Endothelial cell (in vitro differentiated cells): ENCODE measurements at regions not wholly inside any gene's neighbourhood (a gene's known extent, or its start where the extent isn't known, plus 50 kb on each side); places are given as distances from the start of the nearest gene placed in this dataset.

Experiments used
- DNase-seq: peaks from one replicate; pipeline ENCODE4 v3.0.0; 2021; ENCODE audit warnings: low spot score
- H3K27ac Mint-ChIP-seq: one replicate; pipeline ENCODE4 v1.8.0; 2021; ENCODE audit warnings: mixed read lengths, inconsistent platforms; ENCODE audit not compliant: unreplicated experiment
- H3K27me3 Mint-ChIP-seq: one replicate; pipeline ENCODE4 v1.8.0; 2021; ENCODE audit warnings: mild to moderate bottlenecking, moderate library complexity, mixed read lengths, inconsistent platforms; ENCODE audit not compliant: unreplicated experiment
- H3K36me3 Mint-ChIP-seq: one replicate; pipeline ENCODE4 v1.8.0; 2021; ENCODE audit warnings: mild to moderate bottlenecking, low read depth, mixed read lengths, inconsistent platforms; ENCODE audit not compliant: unreplicated experiment
- H3K4me1 Mint-ChIP-seq: one replicate; pipeline ENCODE4 v1.8.0; 2021; ENCODE audit warnings: mild to moderate bottlenecking, mixed read lengths, inconsistent platforms; ENCODE audit not compliant: unreplicated experiment
- H3K4me3 Mint-ChIP-seq: one replicate; pipeline ENCODE4 v1.8.0; 2021; ENCODE audit warnings: mild to moderate bottlenecking, mixed read lengths, inconsistent platforms; ENCODE audit not compliant: unreplicated experiment
- H3K9me3 Mint-ChIP-seq: one replicate; pipeline ENCODE4 v1.8.0; 2021; ENCODE audit warnings: mixed read lengths, inconsistent platforms; ENCODE audit not compliant: unreplicated experiment
- CTCF ChIP-seq: fragments of 200-600 bp; sonication (generic); IDR thresholded peaks from one replicate; pipeline ENCODE4 v1.5.0; 2021; ENCODE audit warnings: antibody characterized with exemption; ENCODE audit not compliant: unreplicated experiment

- no peaks in the 10 kb centered on the region for H3K9me3 Mint-ChIP-seq
- no peaks in the 10 kb centered on the region for H3K36me3 Mint-ChIP-seq
- H3K4me1 Mint-ChIP-seq, result no peaks in the 10 kb centered on the region
- H3K27me3 Mint-ChIP-seq, result no peaks in the 10 kb centered on the region
- no peak for DNase-seq
- no peak overlapping the region for H3K27ac Mint-ChIP-seq
- no peak overlapping the region for H3K4me3 Mint-ChIP-seq
- no peak for TF ChIP-seq CTCF
These were observed 105.1 kb upstream of the STT3B start for GRCh38 chr3:31427623-31428022.

GRCh38 chr3:31431321-31431720, 101.4 kb upstream of the STT3B start:
- Mint-ChIP-seq H3K27ac (no peak overlapping the region), H3K4me1 (no peaks in the 10 kb centered on the region), H3K9me3 (no peaks in the 10 kb centered on the region), H3K4me3 (no peak overlapping the region), H3K36me3 (no peaks in the 10 kb centered on the region), H3K27me3 (no peaks in the 10 kb centered on the region)
- no peak for DNase-seq
- TF ChIP-seq CTCF, result no peak

GRCh38 chr3:31432897-31433678, 99.6 kb upstream of the STT3B start:
- H3K4me3 Mint-ChIP-seq, result no peak overlapping the region
- no peaks in the 10 kb centered on the region for H3K36me3 Mint-ChIP-seq
- no peak for DNase-seq
- no peaks in the 10 kb centered on the region for H3K9me3 Mint-ChIP-seq
- H3K27ac Mint-ChIP-seq, result no peak overlapping the region
- TF ChIP-seq CTCF, result no peak
- no peaks in the 10 kb centered on the region for H3K4me1 Mint-ChIP-seq
- H3K27me3 Mint-ChIP-seq, result no peaks in the 10 kb centered on the region

GRCh38 chr3:31433679-31433992, 99.1 kb upstream of the STT3B start:
- no peaks in the 10 kb centered on the region for H3K4me1 Mint-ChIP-seq

More at GRCh38 chr3:31433679-31433992, 99.1 kb upstream of the STT3B start:
- H3K4me3 Mint-ChIP-seq, result no peak overlapping the region
- no peak overlapping the region for H3K27ac Mint-ChIP-seq
- no peaks in the 10 kb centered on the region for H3K9me3 Mint-ChIP-seq
- no peak for DNase-seq
- H3K36me3 Mint-ChIP-seq, result no peaks in the 10 kb centered on the region
- no peak for TF ChIP-seq CTCF
- no peaks in the 10 kb centered on the region for H3K27me3 Mint-ChIP-seq
